NB4 (cell line): ENCODE measurements at regions not wholly inside any gene's neighbourhood (a gene's known extent, or its start where the extent isn't known, plus 50 kb on each side); places are given as distances from the start of the nearest gene placed in this dataset.

Source experiments
- CTCF ChIP-seq: IDR thresholded peaks from one replicate; pipeline ENCODE4 v1.5.1; 2012; ENCODE audit warnings: low read depth, low read length
- MYC ChIP-seq: IDR thresholded peaks from 2 replicates; pipeline ENCODE4 v1.6.1; 2011; ENCODE audit warnings: low read depth, low read length
- POLR2A ChIP-seq: IDR thresholded peaks from 2 replicates; pipeline ENCODE4 v1.6.1; 2011; ENCODE audit warnings: mild to moderate bottlenecking; ENCODE audit not compliant: insufficient read length; ENCODE audit errors: extremely low read depth
- TF ChIP-seq, protein P1 (sequence below): IDR thresholded peaks from 2 replicates; pipeline ENCODE4 v1.6.1; 2011; ENCODE audit warnings: low read depth, low read length

GRCh38 chr21:17387030-17387617 lies 125.7 kb upstream of the CXADR start:
- TF ChIP-seq CTCF (peak; percentile 35), POLR2A (no peak), MYC (no peak)
- TF ChIP-seq, protein P1, sequence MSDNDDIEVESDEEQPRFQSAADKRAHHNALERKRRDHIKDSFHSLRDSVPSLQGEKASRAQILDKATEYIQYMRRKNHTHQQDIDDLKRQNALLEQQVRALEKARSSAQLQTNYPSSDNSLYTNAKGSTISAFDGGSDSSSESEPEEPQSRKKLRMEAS: no peak
